WERI-Rb-1 (cell line): ENCODE measurements at regions not wholly inside any gene's neighbourhood (a gene's known extent, or its start where the extent isn't known, plus 50 kb on each side); places are given as distances from the start of the nearest gene placed in this dataset.

Experiments
- DNase-seq: peaks from one replicate; pipeline ENCODE4 v3.0.0-alpha.2; 2020
- H3K27ac ChIP-seq: fragments of 250-450 bp; sonication (Bioruptor Pico); 2 replicates; pipeline ENCODE4 v1.5.1; 2020; ENCODE audit warnings: mild to moderate bottlenecking, moderate library complexity
- H3K27me3 ChIP-seq: fragments of 250-450 bp; sonication (Bioruptor Pico); 2 replicates; pipeline ENCODE4 v1.5.1; 2021; ENCODE audit warnings: mild to moderate bottlenecking, low read depth, moderate library complexity; ENCODE audit not compliant: insufficient read depth, severe bottlenecking
- H3K36me3 ChIP-seq: fragments of 250-450 bp; sonication (Bioruptor Pico); 2 replicates; pipeline ENCODE4 v1.5.1; 2020; ENCODE audit warnings: mild to moderate bottlenecking, moderate library complexity
- H3K4me3 ChIP-seq: 2 replicates; pipeline ENCODE4 v1.5.1; 2011; ENCODE audit warnings: low read depth, mild to moderate bottlenecking, control low read depth, low read length
- H3K9me3 ChIP-seq: fragments of 250-450 bp; sonication (Bioruptor Pico); 2 replicates; pipeline ENCODE4 v1.5.1; 2021; ENCODE audit warnings: mild to moderate bottlenecking, moderate library complexity; ENCODE audit not compliant: severe bottlenecking
- CTCF ChIP-seq: IDR thresholded peaks from 2 replicates; pipeline ENCODE4 v1.5.1; 2011; ENCODE audit warnings: low read depth, mild to moderate bottlenecking, control low read depth, inconsistent platforms, low read length

GRCh38 chr15:87731630-87732029 is 524.9 kb downstream of the NTRK3 start:
- Histone ChIP-seq H3K9me3 (no peaks in the 10 kb centered on the region), H3K4me3 (no peak overlapping the region), H3K27ac (no peak overlapping the region), H3K27me3 (no peaks in the 10 kb centered on the region), H3K36me3 (no peaks in the 10 kb centered on the region)
- no peak for DNase-seq
- TF ChIP-seq CTCF, result no peak

GRCh38 chr15:87730706-87731105 is 525.8 kb downstream of the NTRK3 start:
- Histone ChIP-seq H3K9me3 (no peaks in the 10 kb centered on the region), H3K27ac (no peak overlapping the region), H3K36me3 (no peaks in the 10 kb centered on the region), H3K4me3 (no peak overlapping the region), H3K27me3 (no peaks in the 10 kb centered on the region)
- no peak for TF ChIP-seq CTCF
- DNase-seq, result no peak

GRCh38 chr15:87728998-87729397 is 527.5 kb downstream of the NTRK3 start:
- no peak for TF ChIP-seq CTCF
- DNase-seq, result no peak
- H3K27ac ChIP-seq, result no peak overlapping the region

GRCh38 chr15:87727073-87727472 is 529.5 kb downstream of the NTRK3 start:
- no peak overlapping the region for H3K4me3 ChIP-seq

More at GRCh38 chr15:87728998-87729397, 527.5 kb downstream of the NTRK3 start:
- Histone ChIP-seq H3K27me3 (no peaks in the 10 kb centered on the region), H3K9me3 (no peaks in the 10 kb centered on the region), H3K36me3 (no peaks in the 10 kb centered on the region), H3K4me3 (no peak overlapping the region)

GRCh38 chr15:87724330-87724729 is 532.2 kb downstream of the NTRK3 start:
- Histone ChIP-seq H3K4me3 (no peak overlapping the region), H3K36me3 (no peaks in the 10 kb centered on the region), H3K27me3 (no peaks in the 10 kb centered on the region), H3K9me3 (no peaks in the 10 kb centered on the region), H3K27ac (no peak overlapping the region; the same call in 1 of the 2 replicates)
- no peak for DNase-seq
- TF ChIP-seq CTCF, result no peak

More at GRCh38 chr15:87727073-87727472, 529.5 kb downstream of the NTRK3 start:
- no peak for TF ChIP-seq CTCF
- no peak for DNase-seq
- no peak overlapping the region for H3K27ac ChIP-seq
- no peaks in the 10 kb centered on the region for H3K27me3 ChIP-seq
- H3K9me3 ChIP-seq, result no peaks in the 10 kb centered on the region
- H3K36me3 ChIP-seq, result no peaks in the 10 kb centered on the region

- peak overlapping the region; percentile 16 for H3K4me3 ChIP-seq
- H3K36me3 ChIP-seq, result no peaks in the 10 kb centered on the region
- H3K27me3 ChIP-seq, result no peaks in the 10 kb centered on the region
- H3K27ac ChIP-seq, result peak overlapping the region; percentile 78
- no peaks in the 10 kb centered on the region for H3K9me3 ChIP-seq
- DNase-seq, result peak; percentile 65
- no peak for TF ChIP-seq CTCF
Observed at GRCh38 chr15:87722941-87723691, 533.4 kb downstream of the NTRK3 start.
